ENCODE measurements at regions not wholly inside any gene's neighbourhood (a gene's known extent, or its start where the extent isn't known, plus 50 kb on each side); places are given as distances from the start of the nearest gene placed in this dataset.

- peak; percentile 8 for DNase-seq (ENCODE audit: low spot score)
Observed at GRCh38 chr3:144296808-144297207, 325.2 kb downstream of the DIPK2A start.

DNA sequence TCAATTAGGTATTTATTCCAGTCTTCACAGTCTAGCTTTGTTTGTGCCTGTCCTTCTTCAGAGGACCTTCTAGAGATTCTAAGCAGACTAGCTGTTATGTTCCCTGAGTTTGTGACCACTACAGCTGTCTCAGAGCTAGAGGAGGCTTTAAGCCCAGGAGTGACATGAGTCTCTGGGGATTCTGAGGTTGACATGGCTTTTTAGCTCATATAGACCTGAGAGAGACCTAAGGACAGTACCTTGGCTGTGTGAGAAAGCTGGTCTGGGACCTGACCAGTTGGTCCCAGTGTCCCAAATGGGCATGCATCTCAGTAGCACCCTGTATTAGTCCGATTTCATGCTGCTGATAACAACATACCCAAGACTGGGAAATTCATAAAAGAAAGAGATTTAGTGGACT, 330.2 kb downstream of the DIPK2A start:
- DNase-seq (ENCODE audit: low spot score) = no peak

- no peak for DNase-seq (ENCODE audit: low spot score)
Observed at GRCh38 chr3:144307951-144308350, 336.3 kb downstream of the DIPK2A start.

DNA sequence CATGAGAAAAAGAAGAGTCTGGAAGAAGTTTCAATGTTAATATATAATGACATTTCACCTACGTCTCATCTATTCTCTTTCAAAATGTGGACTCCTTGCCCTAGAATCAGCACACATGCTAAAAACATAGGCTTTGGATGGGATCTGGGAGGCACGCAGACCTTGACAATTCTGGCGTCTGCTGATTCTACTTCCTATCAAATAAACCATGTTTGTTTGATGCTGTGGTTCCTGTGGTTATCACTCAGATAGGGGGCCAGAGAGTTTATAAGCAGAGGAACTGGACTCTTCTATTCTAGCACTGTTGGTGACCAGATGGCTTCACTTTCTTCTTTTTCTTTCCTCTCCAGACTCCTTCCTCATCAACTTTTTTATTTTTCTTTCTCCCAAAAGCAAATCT, 336.8 kb downstream of the DIPK2A start:
- DNase-seq (ENCODE audit: low spot score) = no peak

- no peak for DNase-seq (ENCODE audit: low spot score)
Observed at GRCh38 chr3:144312702-144313101, 341.1 kb downstream of the DIPK2A start.

- no peak for DNase-seq (ENCODE audit: low spot score)
Observed at GRCh38 chr3:144314946-144315345, 343.3 kb downstream of the DIPK2A start.

DNA sequence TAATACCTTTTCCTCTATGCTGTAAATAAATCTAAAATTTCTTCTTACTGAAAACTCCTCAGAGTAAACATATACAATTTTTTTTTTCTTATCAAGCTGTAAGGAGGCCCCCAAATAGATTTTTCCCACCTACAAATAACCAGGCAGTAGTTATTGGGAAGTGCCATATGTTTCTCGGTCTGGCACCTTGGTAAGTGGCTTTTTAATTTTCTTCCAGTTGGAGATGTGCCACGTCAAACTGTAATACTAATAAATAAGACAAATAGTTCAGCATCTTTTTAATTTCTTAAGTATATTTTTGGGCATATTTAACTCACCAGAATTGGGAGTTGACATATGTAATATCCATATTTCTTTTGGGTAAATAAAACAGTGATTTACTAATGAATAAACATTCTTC, 346.3 kb downstream of the DIPK2A start:
- DNase-seq (ENCODE audit: low spot score) = no peak

- DNase-seq (ENCODE audit: low spot score) = no peak
Observed at GRCh38 chr3:144324076-144324475, 352.5 kb downstream of the DIPK2A start.

GRCh38 chr3:144332868-144333267, 361.2 kb downstream of the DIPK2A start:
- DNase-seq (ENCODE audit: low spot score) = no peak

DNA sequence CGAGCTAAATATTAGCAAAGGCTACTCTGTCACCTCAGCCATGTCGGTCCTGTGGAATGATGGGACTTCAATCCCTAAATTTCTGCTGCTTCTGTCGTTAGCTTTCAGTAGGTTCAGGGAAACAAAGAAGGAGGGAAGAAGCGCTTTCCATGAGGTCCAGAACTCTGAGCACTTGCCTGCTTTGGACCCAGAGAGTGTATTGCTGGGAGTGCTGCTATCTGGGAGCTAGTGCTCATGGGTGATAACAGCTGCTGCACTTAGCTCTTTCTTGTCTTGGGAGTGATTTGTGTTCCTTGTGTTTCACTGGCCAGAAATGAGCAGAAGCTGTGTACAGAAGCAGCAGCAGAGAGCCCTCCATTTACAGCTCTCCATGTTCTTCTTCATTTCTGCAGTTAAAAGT, 369.8 kb downstream of the DIPK2A start:
- no peak for DNase-seq (ENCODE audit: low spot score)

GRCh38 chr3:144343343-144343742, 371.7 kb downstream of the DIPK2A start:
- DNase-seq (ENCODE audit: low spot score) = no peak

- DNase-seq (ENCODE audit: low spot score) = no peak
Observed at GRCh38 chr3:144343777-144344176, 372.2 kb downstream of the DIPK2A start.

DNA sequence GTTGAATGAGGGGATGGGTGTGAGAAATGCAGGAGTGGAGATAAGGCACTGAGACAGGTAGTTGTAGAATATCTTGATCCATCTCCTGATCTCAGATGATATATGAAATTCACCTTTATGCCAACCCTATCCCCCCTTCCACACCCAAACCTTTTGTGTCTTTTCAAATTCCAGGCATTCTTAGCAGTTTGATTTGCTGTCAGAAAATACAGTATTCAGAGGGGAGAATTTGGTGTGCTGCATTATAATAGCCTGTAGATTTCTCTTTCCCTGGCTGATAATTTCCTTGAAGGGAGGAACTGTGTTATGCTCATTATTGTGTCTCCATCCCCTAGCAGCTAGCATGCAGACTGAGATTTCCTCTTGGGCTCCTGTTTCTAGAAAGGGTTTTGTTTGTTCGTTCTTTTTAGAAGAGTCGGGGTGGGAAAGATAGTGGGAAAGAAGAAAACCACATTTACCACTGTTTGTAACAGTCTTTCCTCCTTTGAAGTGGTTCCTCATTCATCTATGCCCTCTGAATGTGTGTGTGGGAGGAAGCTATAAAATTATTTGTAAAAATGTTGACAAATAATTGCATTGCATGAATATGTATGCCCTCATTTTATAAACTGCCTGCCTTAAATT, 373.4 kb downstream of the DIPK2A start:
- no peak for DNase-seq (ENCODE audit: low spot score)

GRCh38 chr3:144350125-144350524, 378.5 kb downstream of the DIPK2A start:
- no peak for DNase-seq (ENCODE audit: low spot score)

DNA sequence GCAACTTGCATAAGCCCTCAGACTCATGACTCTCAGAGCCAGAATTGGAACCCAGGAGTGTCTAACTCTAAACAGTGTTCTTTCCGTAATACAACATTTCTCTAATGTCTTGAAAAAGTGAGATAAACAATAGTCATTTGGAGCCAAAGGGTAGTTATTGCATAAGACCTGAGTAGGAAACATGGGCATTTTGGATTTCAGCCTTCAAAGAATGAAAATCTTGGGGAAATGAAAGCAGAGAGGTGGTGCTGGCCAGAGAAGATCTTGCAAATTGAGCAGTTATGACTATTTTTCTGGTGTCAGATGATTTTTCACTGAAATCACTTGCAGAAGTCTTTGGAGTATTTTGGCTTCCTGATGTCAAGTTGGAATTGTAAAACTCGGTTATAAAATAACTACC, 379.4 kb downstream of the DIPK2A start:
- DNase-seq (ENCODE audit: low spot score) = no peak

GRCh38 chr3:144351773-144352365, 380.2 kb downstream of the DIPK2A start:
- no peak for DNase-seq (ENCODE audit: low spot score)

DNA sequence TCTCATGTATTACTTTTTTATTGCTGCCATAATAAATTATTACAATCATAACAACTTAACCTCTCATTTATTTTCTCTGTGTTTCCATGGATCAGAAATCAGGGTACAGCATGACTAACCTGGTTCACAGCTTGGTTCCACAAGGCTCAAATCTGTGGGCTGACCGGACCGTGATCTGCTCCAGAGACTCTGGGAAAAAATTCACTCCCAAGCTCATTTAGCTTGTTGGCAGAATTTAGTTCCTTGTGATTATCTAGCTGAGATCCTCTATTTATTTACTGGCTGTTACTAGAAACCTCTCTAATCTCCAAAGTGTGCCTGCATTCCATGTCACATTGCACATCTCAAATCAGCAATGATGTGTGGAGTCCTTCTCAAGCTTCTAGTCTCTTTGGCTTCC, 386.6 kb downstream of the DIPK2A start:
- no peak for DNase-seq (ENCODE audit: low spot score)

- no peak for DNase-seq (ENCODE audit: low spot score)
Observed at GRCh38 chr3:144361002-144361401, 389.4 kb downstream of the DIPK2A start.

- no peak for DNase-seq (ENCODE audit: low spot score)
Observed at GRCh38 chr3:144362126-144362525, 390.5 kb downstream of the DIPK2A start.

- DNase-seq (ENCODE audit: low spot score) = no peak
Observed at GRCh38 chr3:144363856-144364255, 392.2 kb downstream of the DIPK2A start.

GRCh38 chr3:144364737-144365136, 393.1 kb downstream of the DIPK2A start:
- no peak for DNase-seq (ENCODE audit: low spot score)

DNA sequence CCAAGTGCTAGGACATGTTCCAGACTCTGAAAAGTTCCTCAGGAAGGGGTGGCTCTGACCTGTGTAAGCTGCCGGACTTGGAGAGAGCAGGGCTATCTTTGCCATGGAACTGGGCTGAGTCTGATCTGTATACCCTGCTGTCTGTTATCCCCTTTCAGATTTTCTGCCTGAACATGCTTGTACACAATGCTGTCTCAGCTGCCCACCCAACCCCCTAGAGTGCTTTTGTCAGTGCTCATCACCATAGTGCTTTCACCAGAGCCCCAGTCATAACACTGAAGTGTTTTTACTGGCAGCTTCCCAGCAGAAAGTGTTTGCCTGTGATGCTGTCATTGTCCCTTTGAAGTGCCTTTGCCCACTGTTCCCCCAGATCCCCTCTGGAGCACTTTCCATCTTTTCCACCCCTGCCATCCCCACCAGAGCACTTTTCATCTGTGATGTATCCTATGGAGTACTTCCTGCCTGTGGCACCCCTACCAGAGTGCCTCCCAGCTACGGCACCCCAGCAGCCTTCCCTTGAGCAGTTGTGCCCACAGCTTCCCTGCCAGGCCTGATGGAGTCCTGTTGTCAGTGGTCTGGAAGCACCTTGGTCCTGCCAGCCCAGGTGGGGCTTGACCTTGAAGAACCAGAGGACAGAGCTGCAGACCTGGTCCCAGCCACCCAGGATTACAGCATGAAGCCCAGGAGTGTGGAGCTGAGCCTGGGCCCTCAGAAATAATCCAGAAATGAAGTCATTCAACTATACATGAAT, 397.7 kb downstream of the DIPK2A start:
- no peak for DNase-seq (ENCODE audit: low spot score)

GRCh38 chr3:144375088-144375487, 403.5 kb downstream of the DIPK2A start:
- no peak for DNase-seq (ENCODE audit: low spot score)

GRCh38 chr3:144380849-144381248, 409.2 kb downstream of the DIPK2A start:
- DNase-seq (ENCODE audit: low spot score) = no peak
